ENCODE measurements at regions not wholly inside any gene's neighbourhood (a gene's known extent, or its start where the extent isn't known, plus 50 kb on each side); places are given as distances from the start of the nearest gene placed in this dataset.

GRCh38 chr11:95671768-95672167 is 117.8 kb downstream of the FAM76B start:
- Mint-ChIP-seq H3K27ac (no peak overlapping the region), H3K4me1 (no peaks in the 10 kb centered on the region), H3K9me3 (ENCODE audit: insufficient read depth) (no peaks in the 10 kb centered on the region), H3K4me3 (no peak overlapping the region), H3K27me3 (no peaks in the 10 kb centered on the region)
- ATAC-seq (ENCODE audit: low read depth) (no peak), DNase-seq (no peak)
- no peaks in the 10 kb centered on the region for H3K4me1 ChIP-seq (ENCODE audit: control insufficient read depth in 2 of 2, insufficient read depth in 2 of 2, low read length in 2 of 2)
- no peaks in the 10 kb centered on the region for H3K36me3 ChIP-seq (replicated peaks in 1 of 2; ENCODE audit: control extremely low read depth in 1 of 2, control insufficient read depth in 1 of 2, extremely low read depth in 1 of 2, insufficient read depth in 2 of 2, low read length in 1 of 2)
- intact Hi-C loops (cut with micrococcal nuclease), result no loop called here
- no peaks in the 10 kb centered on the region for H3K27me3 ChIP-seq (replicated peaks in 1 of 4; ENCODE audit: control extremely low read depth in 1 of 4, control insufficient read depth in 3 of 4, insufficient read depth in 4 of 4, low read length in 3 of 4)
- H3K79me2 ChIP-seq (ENCODE audit: control insufficient read depth, insufficient read depth, low read length), result no peaks in the 10 kb centered on the region
- H3K4me2 ChIP-seq (replicated peaks; ENCODE audit: low read depth, low read length, poor library complexity, severe bottlenecking), result no peak overlapping the region
- no peak for TF ChIP-seq CTCF (IDR thresholded peaks at IDR 0.05)
- no peak for TF ChIP-seq EZH2 (IDR thresholded peaks at IDR 0.05; ENCODE audit: borderline replicate concordance, insufficient read depth, low read depth, low read length, poor library complexity, severe bottlenecking)
- H3K27ac ChIP-seq (ENCODE audit: low read length in 2 of 2), result no peak overlapping the region
- H3K4me3 ChIP-seq (ENCODE audit: control extremely low read depth in 1 of 5, extremely low read depth in 1 of 5, insufficient read depth in 1 of 5, low read depth in 2 of 5, low read length in 4 of 5), result no peak overlapping the region
- no CpG with 5 or more reads among the region's 2 CpGs for WGBS (ENCODE audit: insufficient coverage)
- CTCF ChIA-PET, result interaction anchor here (2.5 kb wide), 1 partner anchor 34 kb away, joined by 6 read pairs; no protein-coding TSS in a partner anchor
- H3K9me3 ChIP-seq (ENCODE audit: control extremely low read depth in 1 of 3, control insufficient read depth in 2 of 3, insufficient read depth in 1 of 3, low read length in 2 of 3), result no peaks in the 10 kb centered on the region
- no peak overlapping the region for H3K9ac ChIP-seq (ENCODE audit: low read length)
- POLR2A ChIA-PET, result no interaction called here
- H2AFZ ChIP-seq (ENCODE audit: insufficient read depth, low read depth, low read length, poor library complexity, severe bottlenecking), result no peak overlapping the region
- no peaks in the 10 kb centered on the region for H4K20me1 ChIP-seq (ENCODE audit: control insufficient read depth, insufficient read depth, low read length, poor library complexity, severe bottlenecking)

GRCh38 chr11:95668131-95668530 is 121.5 kb downstream of the FAM76B start:
- no peak overlapping the region for H3K9ac ChIP-seq (ENCODE audit: low read length)
- ChIA-PET POLR2A (no interaction called here), CTCF (no interaction called here)
- no peaks in the 10 kb centered on the region for H3K4me1 ChIP-seq (ENCODE audit: control insufficient read depth in 2 of 2, insufficient read depth in 2 of 2, low read length in 2 of 2)
- H3K79me2 ChIP-seq (ENCODE audit: control insufficient read depth, insufficient read depth, low read length), result no peaks in the 10 kb centered on the region
- H3K27ac Mint-ChIP-seq, result no peak overlapping the region
- ATAC-seq (ENCODE audit: low read depth), result no peak
- H3K4me3 Mint-ChIP-seq, result no peak overlapping the region
- H3K4me2 ChIP-seq (replicated peaks; ENCODE audit: low read depth, low read length, poor library complexity, severe bottlenecking), result no peak overlapping the region
- no peak for TF ChIP-seq CTCF (IDR thresholded peaks at IDR 0.05)
- TF ChIP-seq EZH2 (IDR thresholded peaks at IDR 0.05; ENCODE audit: borderline replicate concordance, insufficient read depth, low read depth, low read length, poor library complexity, severe bottlenecking), result no peak
- WGBS (ENCODE audit: insufficient coverage), result 80% methylated on average over 1 of the region's 3 CpGs
- no peaks in the 10 kb centered on the region for H3K27me3 Mint-ChIP-seq
- intact Hi-C loops (cut with micrococcal nuclease), result no loop called here
- H3K27ac ChIP-seq (ENCODE audit: low read length in 2 of 2), result no peak overlapping the region
- no peaks in the 10 kb centered on the region for H3K36me3 ChIP-seq (replicated peaks in 1 of 2; ENCODE audit: control extremely low read depth in 1 of 2, control insufficient read depth in 1 of 2, extremely low read depth in 1 of 2, insufficient read depth in 2 of 2, low read length in 1 of 2)
- H3K4me1 Mint-ChIP-seq, result no peaks in the 10 kb centered on the region
- no peak overlapping the region for H3K4me3 ChIP-seq (ENCODE audit: control extremely low read depth in 1 of 5, extremely low read depth in 1 of 5, insufficient read depth in 1 of 5, low read depth in 2 of 5, low read length in 4 of 5)
- no peak for DNase-seq
- no peaks in the 10 kb centered on the region for H4K20me1 ChIP-seq (ENCODE audit: control insufficient read depth, insufficient read depth, low read length, poor library complexity, severe bottlenecking)
- no peaks in the 10 kb centered on the region for H3K9me3 Mint-ChIP-seq (ENCODE audit: insufficient read depth)
- no peak overlapping the region for H2AFZ ChIP-seq (ENCODE audit: insufficient read depth, low read depth, low read length, poor library complexity, severe bottlenecking)
- H3K9me3 ChIP-seq (ENCODE audit: control extremely low read depth in 1 of 3, control insufficient read depth in 2 of 3, insufficient read depth in 1 of 3, low read length in 2 of 3), result no peaks in the 10 kb centered on the region
- H3K27me3 ChIP-seq (replicated peaks in 1 of 4; ENCODE audit: control extremely low read depth in 1 of 4, control insufficient read depth in 3 of 4, insufficient read depth in 4 of 4, low read length in 3 of 4), result no peaks in the 10 kb centered on the region

Measured in B cell (primary cell).